Endothelial cell of umbilical vein (primary cell): ENCODE measurements at regions not wholly inside any gene's neighbourhood (a gene's known extent, or its start where the extent isn't known, plus 50 kb on each side); places are given as distances from the start of the nearest gene placed in this dataset.

ENCODE experiments used
- BruUV-seq: library from RNA; stranded (reverse); fragments of 400-500 nt; replicated peaks from 2 replicates; lab custom pipeline; 2021; lab: Mats Ljungman, UMichigan
- CTCF ChIA-PET: fragments of 300-600, 350-600 bp; sonication (Branson Sonifier 250); formaldehyde crosslinking; loops from one replicate; lab custom pipeline; 2021; ENCODE audit warnings: antibody characterized with exemption, inconsistent platforms; lab: Charles Lee
- POLR2A ChIA-PET: fragments of 300-600, 350-600 bp; sonication (Branson Sonifier 250); formaldehyde crosslinking; loops from one replicate; lab custom pipeline; 2021; ENCODE audit warnings: antibody characterized with exemption, inconsistent platforms; lab: Charles Lee
- DNase-seq: peaks from one replicate; pipeline ENCODE4 v3.0.0-alpha.2; 2011; ENCODE audit warnings: low read depth, low spot score
- FAIRE-seq: peaks from 2 replicates; lab custom pipeline; 2011; peaks lifted over from hg19 to GRCh38; lab: Jason Lieb, UNC
- H2AFZ ChIP-seq: 2 replicates; pipeline ENCODE4 v1.6.0; 2012; ENCODE audit warnings: low read depth, low read length, control low read depth, inconsistent platforms
- H3K27ac ChIP-seq: 2 replicates; pipeline ENCODE4 v1.5.1; 2011; ENCODE audit warnings: low read depth, mild to moderate bottlenecking, control low read depth, low read length, moderate library complexity; ENCODE audit not compliant: insufficient read depth
- H3K27me3 ChIP-seq, 2 experiments: 2 replicates each; pipeline versions ENCODE4 v1.6.0 to v1.6.1; 2011; ENCODE audit warnings: low read length in 2 of 2, mixed read lengths in 1 of 2; ENCODE audit not compliant: control insufficient read depth in 2 of 2, insufficient read depth in 2 of 2
- H3K36me3 ChIP-seq, 2 experiments: 2 replicates in 1 of 2; 3 replicates in 1 of 2; pipeline ENCODE4 v1.5.1; 2011; ENCODE audit warnings: low read length in 2 of 2, mild to moderate bottlenecking in 1 of 2, moderate library complexity in 1 of 2; ENCODE audit not compliant: control insufficient read depth in 2 of 2, insufficient read depth in 2 of 2; ENCODE audit errors: extremely low read depth in 1 of 2
- H3K4me1 ChIP-seq: 3 replicates; pipeline ENCODE4 v1.5.1; 2011; ENCODE audit warnings: mild to moderate bottlenecking, low read length; ENCODE audit not compliant: control insufficient read depth, insufficient read depth; ENCODE audit errors: extremely low read depth
- H3K4me2 ChIP-seq: 2 replicates; pipeline ENCODE4 v1.6.1; 2011; ENCODE audit warnings: low read length, control low read depth, mixed read lengths; ENCODE audit not compliant: insufficient read depth
- H3K4me3 ChIP-seq, 3 experiments: fragments of 200-600 bp in 1 of 3; sonication (generic), shearing (Covaris generic) in 1 of 3; replicated peaks in 1 of 3; 2 replicates each; pipeline ENCODE4 v1.5.1; 2011 to 2016; ENCODE audit warnings: control low read depth in 3 of 3, low read length in 3 of 3, mild to moderate bottlenecking in 2 of 3, inconsistent platforms in 1 of 3, low read depth in 1 of 3, moderate library complexity in 1 of 3; ENCODE audit not compliant: insufficient read depth in 1 of 3
- H3K79me2 ChIP-seq: 2 replicates; pipeline ENCODE4 v1.6.0; 2012; ENCODE audit warnings: low read length, inconsistent platforms; ENCODE audit not compliant: control insufficient read depth, insufficient read depth
- H3K9ac ChIP-seq: replicated peaks from 2 replicates; pipeline ENCODE3; 2011; ENCODE audit warnings: low read length, control low read depth; ENCODE audit not compliant: insufficient read depth; ENCODE audit errors: extremely low read depth
- H3K9me1 ChIP-seq: replicated peaks from 3 replicates; pipeline ENCODE4 v1.6.0; 2011; ENCODE audit warnings: mild to moderate bottlenecking, low read length; ENCODE audit not compliant: control insufficient read depth, insufficient read depth; ENCODE audit errors: extremely low read depth
- H3K9me3 ChIP-seq: replicated peaks from 2 replicates; pipeline ENCODE4 v1.5.1; 2012; ENCODE audit warnings: low read length, inconsistent platforms; ENCODE audit not compliant: control insufficient read depth, insufficient read depth
- H4K20me1 ChIP-seq: replicated peaks from 2 replicates; pipeline ENCODE3; 2011; ENCODE audit warnings: mild to moderate bottlenecking, low read length; ENCODE audit not compliant: control insufficient read depth, insufficient read depth; ENCODE audit errors: extremely low read depth
- MAX ChIP-seq: IDR thresholded peaks from 2 replicates; pipeline ENCODE4 v1.6.1; 2011; ENCODE audit not compliant: insufficient read depth, insufficient read length
- POLR2AphosphoS5 ChIP-seq: IDR thresholded peaks from 2 replicates; pipeline ENCODE4 v1.6.1; 2012; ENCODE audit warnings: low read depth, mild to moderate bottlenecking, control low read depth, low read length, moderate library complexity; ENCODE audit not compliant: insufficient read depth
- dilution Hi-C: fragments of 300-500 bp; cut with MboI; formaldehyde crosslinking; loops from one replicate; pipeline ENCODE4 v1.15.0; 2019; ENCODE audit warnings: low sequenced_read_pairs; ENCODE audit not compliant: extremely low pct_ligation_motif_present
- intact Hi-C: fragments of 100-400 bp; cut with micrococcal nuclease; formaldehyde crosslinking; loops from one replicate; pipeline ENCODE4 v1.10.0; 2022

- no peak for DNase-seq
- H3K36me3 ChIP-seq = no peaks in the 10 kb centered on the region
- no peak for FAIRE-seq
- H4K20me1 ChIP-seq = no peaks in the 10 kb centered on the region
- BruUV-seq = no TSS peak
- intact Hi-C loops (no loop called here), dilution Hi-C loops (no loop called here)
- no peak overlapping the region for H3K4me3 ChIP-seq
- no peaks in the 10 kb centered on the region for H3K27me3 ChIP-seq
- no peaks in the 10 kb centered on the region for H3K9me1 ChIP-seq
- TF ChIP-seq MAX = no peak
- no peak overlapping the region for H3K9ac ChIP-seq
- no peak overlapping the region for H3K4me2 ChIP-seq
- no peaks in the 10 kb centered on the region for H3K4me1 ChIP-seq
- H3K9me3 ChIP-seq = no peaks in the 10 kb centered on the region
- no peak overlapping the region for H3K27ac ChIP-seq
- no peak overlapping the region for H2AFZ ChIP-seq
- ChIA-PET CTCF (no interaction called here), POLR2A (no interaction called here)
- no peaks in the 10 kb centered on the region for H3K79me2 ChIP-seq
These were observed 58.7 kb downstream of the CYTL1 start for GRCh38 chr4:4960574-4960973.

DNA sequence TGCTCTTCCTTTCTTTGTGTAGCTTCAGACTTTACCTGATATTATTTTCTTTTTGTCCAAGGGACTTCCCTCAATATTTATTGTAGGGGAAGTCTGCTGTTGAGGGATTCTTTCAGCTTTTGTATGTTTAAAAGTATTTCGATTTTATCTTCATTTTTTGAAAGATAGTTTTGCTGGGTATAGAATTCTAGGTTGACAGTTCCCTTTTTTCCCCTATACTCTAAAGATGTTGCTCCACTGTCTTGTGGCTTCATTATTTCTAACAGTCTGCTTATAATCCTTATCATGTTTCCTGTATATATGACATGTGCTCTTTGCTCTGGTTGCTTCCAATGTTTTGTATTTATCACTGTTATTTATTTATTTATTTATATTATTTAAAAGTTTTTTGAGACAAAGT is 57.3 kb downstream of the CYTL1 start:
- Histone ChIP-seq H3K27me3 (no peaks in the 10 kb centered on the region), H3K9ac (no peak overlapping the region), H3K4me1 (no peaks in the 10 kb centered on the region), H2AFZ (no peak overlapping the region), H3K79me2 (no peaks in the 10 kb centered on the region), H3K27ac (no peak overlapping the region), H4K20me1 (no peaks in the 10 kb centered on the region), H3K4me3 (no peak overlapping the region), H3K4me2 (no peak overlapping the region), H3K36me3 (no peaks in the 10 kb centered on the region), H3K9me3 (no peaks in the 10 kb centered on the region), H3K9me1 (no peaks in the 10 kb centered on the region)
- DNase-seq (no peak), FAIRE-seq (no peak)
- dilution Hi-C loops = no loop called here
- POLR2A ChIA-PET = no interaction called here
- CTCF ChIA-PET = no interaction called here
- no TSS peak for BruUV-seq
- intact Hi-C loops = no loop called here
- TF ChIP-seq POLR2AphosphoS5 = no peak
